Astrocyte (in vitro differentiated cells and primary cell): ENCODE measurements at regions not wholly inside any gene's neighbourhood (a gene's known extent, or its start where the extent isn't known, plus 50 kb on each side); places are given as distances from the start of the nearest gene placed in this dataset.

ENCODE experiments used
- DNase-seq: peaks from one replicate; pipeline ENCODE4 v3.0.0-alpha.2; 2010; ENCODE audit warnings: low read depth
- FAIRE-seq: peaks from 2 replicates; lab custom pipeline; 2011; peaks lifted over from hg19 to GRCh38; lab: Jason Lieb, UNC
- H2AFZ ChIP-seq: 2 replicates; pipeline ENCODE4 v1.6.0; 2012; ENCODE audit warnings: low read depth, low read length, inconsistent platforms
- H3K27ac ChIP-seq: 2 replicates; pipeline ENCODE4 v1.5.1; 2011; ENCODE audit warnings: low read depth, low read length, inconsistent platforms
- H3K27me3 ChIP-seq: 2 replicates; pipeline ENCODE4 v1.6.0; 2011; ENCODE audit warnings: low read length, inconsistent platforms; ENCODE audit not compliant: insufficient read depth
- H3K36me3 ChIP-seq: 2 replicates; pipeline ENCODE4 v1.5.1; 2011; ENCODE audit warnings: low read length, inconsistent platforms; ENCODE audit not compliant: insufficient read depth
- H3K4me1 ChIP-seq: 2 replicates; pipeline ENCODE4 v1.5.1; 2011; ENCODE audit warnings: low read length, inconsistent platforms; ENCODE audit not compliant: insufficient read depth
- H3K4me2 ChIP-seq: 2 replicates; pipeline ENCODE4 v1.6.0; 2012; ENCODE audit warnings: low read length, inconsistent platforms
- H3K4me3 ChIP-seq: 2 replicates; pipeline ENCODE4 v1.5.1; 2011; ENCODE audit warnings: low read depth, mild to moderate bottlenecking, low read length, inconsistent platforms; ENCODE audit not compliant: insufficient read depth
- H3K79me2 ChIP-seq: 2 replicates; pipeline ENCODE4 v1.6.0; 2012; ENCODE audit warnings: mild to moderate bottlenecking, low read length, inconsistent platforms; ENCODE audit not compliant: insufficient read depth
- H3K9ac ChIP-seq: 2 replicates; pipeline ENCODE4 v1.6.0; 2012; ENCODE audit warnings: mild to moderate bottlenecking, low read length, inconsistent platforms
- H3K9me3 ChIP-seq: 2 replicates; pipeline ENCODE4 v1.5.1; 2012; ENCODE audit warnings: low read depth, mild to moderate bottlenecking, low read length, inconsistent platforms; ENCODE audit not compliant: insufficient read depth
- H4K20me1 ChIP-seq: 2 replicates; pipeline ENCODE4 v1.6.0; 2012; ENCODE audit warnings: low read length, inconsistent platforms; ENCODE audit not compliant: insufficient read depth
- H3K27ac Mint-ChIP-seq: one replicate; pipeline ENCODE4 v1.8.0; 2021; ENCODE audit warnings: mild to moderate bottlenecking, mixed read lengths; ENCODE audit not compliant: unreplicated experiment
- H3K27me3 Mint-ChIP-seq: one replicate; pipeline ENCODE4 v1.8.0; 2021; ENCODE audit warnings: low read depth, mixed read lengths; ENCODE audit not compliant: unreplicated experiment
- H3K36me3 Mint-ChIP-seq: one replicate; pipeline ENCODE4 v1.8.0; 2021; ENCODE audit warnings: low read depth, mixed read lengths; ENCODE audit not compliant: unreplicated experiment
- H3K4me1 Mint-ChIP-seq: one replicate; pipeline ENCODE4 v1.8.0; 2021; ENCODE audit warnings: low read depth, mixed read lengths; ENCODE audit not compliant: unreplicated experiment
- H3K4me3 Mint-ChIP-seq: one replicate; pipeline ENCODE4 v1.8.0; 2021; ENCODE audit warnings: mild to moderate bottlenecking, moderate library complexity, mixed read lengths; ENCODE audit not compliant: unreplicated experiment
- H3K9me3 Mint-ChIP-seq: one replicate; pipeline ENCODE4 v1.8.0; 2021; ENCODE audit warnings: mild to moderate bottlenecking, mixed read lengths; ENCODE audit not compliant: unreplicated experiment
- EZH2 ChIP-seq: IDR thresholded peaks from 2 replicates; pipeline ENCODE4 v1.6.1; 2012; ENCODE audit warnings: mild to moderate bottlenecking, low read length, inconsistent platforms; ENCODE audit not compliant: insufficient read depth
- TF ChIP-seq, protein P1 (sequence below): IDR thresholded peaks from 2 replicates; pipeline ENCODE4 v1.5.1; 2011; ENCODE audit warnings: low read depth, mild to moderate bottlenecking, inconsistent platforms, low read length, moderate library complexity; ENCODE audit not compliant: insufficient read depth

DNA sequence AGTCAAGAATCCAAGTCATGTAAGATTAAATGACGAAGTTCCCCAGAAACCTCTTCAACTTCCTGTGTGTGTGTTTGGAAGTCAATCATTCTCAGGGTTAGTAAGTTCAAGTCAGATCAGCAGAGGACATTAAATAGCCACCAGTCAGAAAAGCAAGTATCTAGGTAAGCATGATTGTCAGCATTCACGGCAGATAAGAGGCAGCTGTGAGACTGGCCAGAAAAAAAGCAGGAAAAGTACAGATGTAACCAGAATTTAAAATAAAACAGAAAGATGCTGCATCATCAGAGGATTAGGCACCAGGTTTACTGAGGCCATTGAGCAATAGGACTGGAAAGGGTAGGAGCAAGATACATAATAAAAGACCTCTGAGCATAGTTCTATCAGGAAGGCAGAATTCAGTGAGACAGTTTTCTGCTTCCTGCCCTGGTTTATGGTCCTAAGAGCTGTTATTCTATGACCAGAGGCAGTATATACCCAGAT, 606.9 kb downstream of the FSCB start:
- Histone ChIP-seq H4K20me1 (no peaks in the 10 kb centered on the region), H3K27ac (no peak overlapping the region), H3K9ac (no peak overlapping the region), H3K4me3 (no peak overlapping the region), H3K4me1 (no peaks in the 10 kb centered on the region), H3K4me2 (no peak overlapping the region), H3K79me2 (no peaks in the 10 kb centered on the region), H3K27me3 (no peaks in the 10 kb centered on the region), H3K36me3 (no peaks in the 10 kb centered on the region), H2AFZ (no peak overlapping the region), H3K9me3 (no peaks in the 10 kb centered on the region)
- TF ChIP-seq EZH2: no peak
- TF ChIP-seq, protein P1, sequence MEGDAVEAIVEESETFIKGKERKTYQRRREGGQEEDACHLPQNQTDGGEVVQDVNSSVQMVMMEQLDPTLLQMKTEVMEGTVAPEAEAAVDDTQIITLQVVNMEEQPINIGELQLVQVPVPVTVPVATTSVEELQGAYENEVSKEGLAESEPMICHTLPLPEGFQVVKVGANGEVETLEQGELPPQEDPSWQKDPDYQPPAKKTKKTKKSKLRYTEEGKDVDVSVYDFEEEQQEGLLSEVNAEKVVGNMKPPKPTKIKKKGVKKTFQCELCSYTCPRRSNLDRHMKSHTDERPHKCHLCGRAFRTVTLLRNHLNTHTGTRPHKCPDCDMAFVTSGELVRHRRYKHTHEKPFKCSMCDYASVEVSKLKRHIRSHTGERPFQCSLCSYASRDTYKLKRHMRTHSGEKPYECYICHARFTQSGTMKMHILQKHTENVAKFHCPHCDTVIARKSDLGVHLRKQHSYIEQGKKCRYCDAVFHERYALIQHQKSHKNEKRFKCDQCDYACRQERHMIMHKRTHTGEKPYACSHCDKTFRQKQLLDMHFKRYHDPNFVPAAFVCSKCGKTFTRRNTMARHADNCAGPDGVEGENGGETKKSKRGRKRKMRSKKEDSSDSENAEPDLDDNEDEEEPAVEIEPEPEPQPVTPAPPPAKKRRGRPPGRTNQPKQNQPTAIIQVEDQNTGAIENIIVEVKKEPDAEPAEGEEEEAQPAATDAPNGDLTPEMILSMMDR: no peak
- Mint-ChIP-seq H3K4me3 (no peak overlapping the region), H3K36me3 (no peaks in the 10 kb centered on the region), H3K4me1 (no peaks in the 10 kb centered on the region), H3K9me3 (no peaks in the 10 kb centered on the region), H3K27ac (no peak overlapping the region), H3K27me3 (no peaks in the 10 kb centered on the region)
- FAIRE-seq (no peak), DNase-seq (no peak)

- Mint-ChIP-seq H3K27me3 (no peaks in the 10 kb centered on the region), H3K4me3 (no peak overlapping the region), H3K4me1 (no peaks in the 10 kb centered on the region), H3K9me3 (no peaks in the 10 kb centered on the region), H3K27ac (no peak overlapping the region), H3K36me3 (no peaks in the 10 kb centered on the region)
- Histone ChIP-seq H3K27me3 (no peaks in the 10 kb centered on the region), H3K4me1 (no peaks in the 10 kb centered on the region), H3K9ac (no peak overlapping the region), H3K79me2 (no peaks in the 10 kb centered on the region), H3K27ac (no peak overlapping the region), H3K4me3 (no peak overlapping the region), H2AFZ (no peak overlapping the region), H3K4me2 (no peak overlapping the region), H3K9me3 (no peaks in the 10 kb centered on the region), H4K20me1 (no peaks in the 10 kb centered on the region), H3K36me3 (no peaks in the 10 kb centered on the region)
- DNase-seq (no peak), FAIRE-seq (no peak)
- TF ChIP-seq, protein P1: no peak
- TF ChIP-seq EZH2: no peak
Measured at GRCh38 chr14:43898687-43899086, 608.4 kb downstream of the FSCB start.

DNA sequence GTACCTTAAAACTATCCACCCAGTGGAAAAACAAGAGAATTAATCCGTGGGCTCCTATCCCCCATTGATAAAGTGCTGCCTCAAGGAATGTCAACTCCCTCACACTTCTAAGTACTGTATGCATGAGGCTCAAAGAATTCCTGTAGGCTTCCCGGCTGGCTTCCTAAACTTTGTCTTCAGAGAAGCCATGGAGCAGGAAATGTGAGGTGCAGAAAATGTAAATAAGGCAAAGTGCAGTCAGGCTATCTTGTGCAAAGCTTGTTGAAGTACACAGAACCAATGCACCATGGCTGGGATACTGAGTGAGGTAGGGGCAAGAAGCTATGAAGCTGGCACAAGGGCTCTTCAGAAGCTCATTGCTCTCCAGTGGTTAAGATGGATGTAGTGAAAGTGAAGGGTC, 611.0 kb downstream of the FSCB start:
- Histone ChIP-seq H3K9ac (no peak overlapping the region), H3K36me3 (no peaks in the 10 kb centered on the region), H3K4me3 (no peak overlapping the region), H3K27me3 (no peaks in the 10 kb centered on the region), H4K20me1 (no peaks in the 10 kb centered on the region), H2AFZ (no peak overlapping the region), H3K4me1 (no peaks in the 10 kb centered on the region), H3K27ac (no peak overlapping the region), H3K79me2 (no peaks in the 10 kb centered on the region), H3K4me2 (no peak overlapping the region), H3K9me3 (no peaks in the 10 kb centered on the region)
- H3K4me3 Mint-ChIP-seq: no peak overlapping the region
- H3K27me3 Mint-ChIP-seq: no peaks in the 10 kb centered on the region
- TF ChIP-seq, protein P1: no peak
- no peak for TF ChIP-seq EZH2
- no peak overlapping the region for H3K27ac Mint-ChIP-seq
- H3K4me1 Mint-ChIP-seq: no peaks in the 10 kb centered on the region
- FAIRE-seq (no peak), DNase-seq (no peak)
- no peaks in the 10 kb centered on the region for H3K9me3 Mint-ChIP-seq
- no peaks in the 10 kb centered on the region for H3K36me3 Mint-ChIP-seq
